ENCODE measurements at regions not wholly inside any gene's neighbourhood (a gene's known extent, or its start where the extent isn't known, plus 50 kb on each side); places are given as distances from the start of the nearest gene placed in this dataset.
"Not testable (repeated sequence)": the region's sequence is repeated elsewhere in the genome, so short reads cannot be mapped to it uniquely, and the experiment has no call there.

DNA sequence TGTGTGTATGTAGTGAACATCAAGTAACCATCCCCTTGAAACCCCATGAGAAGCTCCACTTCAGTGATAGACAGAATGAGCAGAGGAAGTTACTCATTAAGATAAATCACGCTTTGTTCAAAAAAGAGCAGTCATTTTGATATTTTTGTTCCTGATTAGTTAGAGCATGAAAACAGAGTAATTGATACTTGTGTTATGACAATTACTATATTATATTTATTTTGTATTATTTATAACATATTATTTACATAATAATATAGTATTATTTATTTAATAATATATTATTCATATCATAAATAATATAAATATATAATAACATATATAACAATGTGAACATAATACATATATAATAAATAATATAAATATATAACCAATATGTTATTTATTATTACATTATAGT, 580.9 kb downstream of the SOX5 start:
- no peak for DNase-seq (ENCODE audit: low spot score)

DNA sequence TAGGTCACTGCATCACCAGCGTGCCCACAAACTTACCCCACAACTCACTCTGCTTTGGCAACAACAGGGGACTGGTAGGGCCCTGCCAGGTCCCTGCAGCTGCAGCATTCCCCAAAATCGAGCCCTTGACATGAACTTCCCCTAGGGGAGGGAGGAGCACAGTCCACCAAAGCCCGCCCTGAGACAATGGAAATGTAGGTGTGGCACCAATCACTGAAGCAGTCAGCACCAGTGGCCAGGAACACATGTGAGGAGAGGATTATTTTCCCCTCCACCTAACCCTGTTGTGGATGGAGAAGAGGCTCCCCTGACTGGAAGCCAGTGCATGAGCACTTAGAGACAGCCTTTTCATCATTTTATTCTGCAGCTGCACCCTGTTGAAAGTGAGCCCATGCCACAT, 573.8 kb downstream of the SOX5 start:
- no peak for DNase-seq (ENCODE audit: low spot score)

DNA sequence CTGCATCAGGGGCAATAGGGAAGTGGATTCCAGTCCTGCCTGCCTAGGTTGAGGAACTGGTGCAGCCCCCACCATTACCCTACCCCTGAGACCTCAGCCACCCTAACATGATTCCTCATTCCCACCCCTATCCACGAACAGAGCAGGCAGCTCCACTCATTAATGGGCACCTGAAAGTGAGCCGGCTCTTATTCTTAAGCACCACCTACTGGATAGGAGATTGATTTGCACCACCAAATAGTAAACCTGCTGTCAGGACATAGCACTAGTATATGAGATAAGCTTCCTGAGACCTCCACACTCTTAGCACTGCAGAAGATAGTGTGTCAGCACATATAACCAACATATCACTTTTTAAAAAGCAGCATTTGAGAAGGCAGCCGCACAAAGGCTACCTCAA, 573.2 kb downstream of the SOX5 start:
- no peak for DNase-seq (ENCODE audit: low spot score)

DNA sequence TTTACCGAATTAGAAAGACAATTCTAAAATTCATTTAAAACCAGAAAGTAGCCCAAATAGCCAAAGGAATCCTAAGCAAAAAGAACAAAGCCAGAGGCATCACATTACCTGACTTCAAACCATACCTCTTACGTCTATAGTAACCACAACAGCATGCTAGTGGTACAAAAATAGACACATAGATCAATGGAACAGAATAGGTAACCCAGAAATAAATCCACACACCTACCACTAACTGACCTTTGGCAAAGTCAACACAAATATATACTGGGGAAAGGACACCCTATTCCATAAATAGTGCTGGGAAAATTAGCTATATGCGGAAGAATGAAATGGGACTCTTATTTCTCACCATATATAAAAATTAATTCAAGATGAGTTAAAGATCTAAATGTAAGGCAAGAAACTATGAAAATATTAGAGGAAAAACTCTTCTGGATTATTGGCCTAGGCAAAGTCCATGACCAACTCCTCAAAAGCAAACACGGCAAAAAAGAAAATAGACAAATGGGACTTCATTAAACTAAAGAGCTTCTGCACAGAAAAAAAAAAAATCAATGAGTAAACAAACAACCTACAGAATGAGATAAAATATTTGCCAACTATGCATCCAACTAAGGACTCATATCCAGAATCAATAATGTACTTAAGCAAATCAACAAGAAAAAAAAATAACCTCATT, 568.9 kb downstream of the SOX5 start:
- DNase-seq (ENCODE audit: low spot score) = no peak

DNA sequence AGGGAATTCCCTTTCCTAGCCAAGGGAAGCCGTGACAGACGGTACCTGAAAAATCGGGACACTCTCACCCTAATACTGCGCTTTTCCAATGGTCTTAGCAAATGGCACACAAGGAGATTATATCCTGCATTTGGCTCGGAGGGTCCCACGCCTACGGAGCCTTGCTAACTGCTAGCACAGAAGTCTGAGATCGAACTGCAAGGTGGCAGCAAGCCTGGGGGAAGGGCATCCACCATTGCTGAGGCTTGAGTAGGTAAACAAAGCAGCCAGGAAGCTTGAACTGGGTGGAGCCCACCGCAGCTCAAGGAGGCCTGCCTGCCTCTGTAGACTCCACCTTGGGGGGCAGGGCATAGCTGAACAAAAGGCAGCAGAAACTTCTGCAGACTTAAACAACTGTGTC, 560.6 kb downstream of the SOX5 start:
- DNase-seq (ENCODE audit: low spot score) = not testable (repeated sequence)

DNA sequence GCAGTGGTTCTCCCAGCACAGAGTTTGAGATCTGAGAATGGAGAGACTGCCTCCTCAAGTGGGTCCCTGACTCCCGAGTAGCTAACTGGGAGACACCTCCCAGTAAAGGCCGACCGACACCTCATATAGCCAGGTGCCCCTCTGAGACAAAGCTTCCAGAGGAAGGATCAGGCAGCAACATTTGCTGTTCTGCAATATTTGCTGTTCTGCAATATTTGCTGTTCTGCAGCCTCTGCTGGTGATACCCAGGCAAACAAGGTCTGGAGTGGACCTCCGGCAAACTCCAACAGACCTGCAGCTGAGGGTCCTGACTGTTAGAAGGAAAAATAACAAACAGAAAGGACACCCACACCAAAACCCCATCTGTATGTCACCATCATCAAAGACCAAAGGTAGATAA, 560.2 kb downstream of the SOX5 start:
- DNase-seq (ENCODE audit: low spot score) = not testable (repeated sequence)

DNA sequence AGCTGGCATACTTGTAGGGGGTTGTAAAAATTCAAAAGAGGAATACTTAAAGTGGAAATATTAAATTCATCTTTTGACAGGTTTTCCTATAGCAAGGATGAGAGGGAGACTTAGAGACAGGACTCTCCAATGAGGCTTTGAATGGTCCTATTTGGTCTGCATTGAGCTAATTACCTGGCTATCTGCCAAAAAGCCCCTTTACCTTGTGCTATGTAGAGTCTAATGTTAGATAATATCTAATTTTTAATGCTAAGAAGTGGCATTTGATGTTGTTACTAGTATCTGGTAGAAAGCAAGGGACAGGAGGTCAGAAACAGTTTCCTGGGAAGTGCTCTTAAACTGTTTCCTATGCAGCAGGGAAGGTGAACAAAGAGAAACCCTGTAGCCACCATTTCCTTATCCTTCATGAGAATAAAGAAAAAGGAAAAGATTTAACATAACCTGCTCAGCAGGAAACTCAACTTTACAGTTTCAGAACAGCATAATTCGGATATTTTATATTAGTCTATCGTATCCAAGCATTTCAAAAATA, 550.0 kb downstream of the SOX5 start:
- DNase-seq (ENCODE audit: low spot score) = no peak

DNA sequence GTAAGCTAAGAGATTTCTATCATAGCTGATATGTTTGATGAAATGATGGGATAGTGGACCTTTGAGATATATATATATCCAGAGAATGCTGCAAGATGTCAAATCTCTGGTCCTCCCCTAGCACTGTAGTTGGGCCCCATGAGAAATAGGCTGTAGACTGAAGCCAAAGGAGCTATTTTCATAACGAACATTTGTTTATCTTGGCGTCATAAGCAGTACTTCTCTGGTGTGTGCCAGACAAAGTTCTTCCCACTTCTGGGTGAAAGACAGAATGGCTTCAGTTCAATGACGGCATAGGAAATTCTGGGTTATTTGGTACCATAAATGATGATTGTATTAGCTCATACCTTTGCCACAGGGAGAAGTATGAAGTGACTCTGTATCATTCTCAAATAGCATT, 534.3 kb downstream of the SOX5 start:
- no peak for DNase-seq (ENCODE audit: low spot score)

DNA sequence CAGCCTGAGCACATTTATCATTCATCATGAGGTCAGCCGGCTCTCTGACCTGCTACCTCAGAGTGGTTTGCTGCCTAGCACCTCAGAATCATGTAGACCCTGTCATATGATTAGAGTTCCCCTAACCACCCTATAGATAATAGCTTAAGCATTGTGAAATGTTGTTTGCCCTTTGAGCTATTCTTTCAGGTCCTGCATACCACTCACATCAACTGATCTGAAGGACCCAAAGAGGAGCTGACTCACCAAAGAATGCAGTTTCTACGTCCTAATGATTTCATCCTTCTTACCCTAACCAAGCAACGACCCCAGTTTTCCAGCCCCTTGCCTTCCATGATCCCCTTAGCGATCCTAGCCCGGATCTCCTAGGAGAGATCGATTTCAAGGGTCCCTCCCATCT, 527.9 kb downstream of the SOX5 start:
- DNase-seq (ENCODE audit: low spot score) = no peak

DNA sequence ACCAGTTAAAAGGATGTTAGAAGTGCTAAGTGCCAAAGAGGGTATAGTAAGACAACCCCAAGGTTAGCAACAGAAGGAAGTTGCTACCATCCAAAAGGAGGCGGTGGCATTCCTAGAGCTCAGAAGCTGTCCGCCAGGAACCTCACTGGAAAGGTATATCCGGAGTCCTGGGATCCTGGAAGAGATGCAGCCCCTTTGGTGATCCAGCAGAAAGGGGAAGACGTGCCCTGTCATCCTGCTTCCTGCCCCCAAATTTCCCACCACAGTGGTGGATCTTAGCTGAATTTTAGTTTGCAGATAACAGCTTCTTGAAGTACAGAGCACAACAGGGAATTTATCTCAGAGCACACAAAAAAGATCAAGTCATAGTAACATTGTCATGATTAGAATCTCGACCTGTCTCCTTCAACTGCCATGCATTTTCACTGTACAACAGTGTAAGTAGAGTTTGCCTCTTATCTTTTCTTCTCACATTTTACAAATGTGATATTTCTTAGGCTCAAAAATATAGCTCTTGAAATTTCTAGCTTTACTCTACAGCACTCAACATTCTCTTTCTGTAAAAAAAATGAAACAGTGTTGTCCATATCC, 526.3 kb downstream of the SOX5 start:
- no peak for DNase-seq (ENCODE audit: low spot score)

DNA sequence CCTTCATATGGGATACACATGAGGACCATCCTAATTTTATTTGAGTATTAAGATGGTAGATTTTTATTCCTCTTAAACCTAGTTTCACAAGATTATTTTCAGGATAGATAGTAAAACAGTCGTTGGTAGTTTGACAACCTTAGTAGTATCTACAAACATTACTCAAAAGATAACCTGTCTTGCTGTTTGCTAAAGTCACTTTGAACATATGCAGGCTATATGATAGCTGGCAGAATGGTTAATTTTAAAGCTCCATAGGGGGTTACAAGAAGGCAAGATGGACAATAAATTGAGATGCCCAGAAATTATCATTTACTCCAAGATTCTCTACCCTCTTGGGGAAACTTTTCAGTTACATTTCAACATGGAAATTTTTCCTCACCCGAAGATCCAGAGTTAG, 525.7 kb downstream of the SOX5 start:
- no peak for DNase-seq (ENCODE audit: low spot score)

DNA sequence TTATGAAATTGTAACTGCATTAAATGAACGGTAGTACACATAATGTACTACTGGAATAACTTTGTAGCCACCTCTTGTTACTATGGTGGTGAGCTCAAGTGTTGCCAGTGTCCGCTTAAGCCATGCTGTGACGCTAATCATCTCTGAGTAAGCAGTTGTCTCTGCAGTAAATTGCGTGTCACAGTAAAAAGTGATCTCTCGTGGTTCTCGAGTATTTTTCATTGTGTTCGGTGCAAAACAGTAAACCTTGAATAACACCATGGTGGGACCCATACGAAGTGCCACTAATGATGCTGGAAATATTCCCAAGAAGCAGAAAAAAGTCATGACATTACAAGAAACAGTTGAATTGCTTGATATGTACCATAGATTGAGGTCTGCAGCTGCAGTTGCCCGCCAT, 524.8 kb downstream of the SOX5 start:
- DNase-seq (ENCODE audit: low spot score) = no peak

DNA sequence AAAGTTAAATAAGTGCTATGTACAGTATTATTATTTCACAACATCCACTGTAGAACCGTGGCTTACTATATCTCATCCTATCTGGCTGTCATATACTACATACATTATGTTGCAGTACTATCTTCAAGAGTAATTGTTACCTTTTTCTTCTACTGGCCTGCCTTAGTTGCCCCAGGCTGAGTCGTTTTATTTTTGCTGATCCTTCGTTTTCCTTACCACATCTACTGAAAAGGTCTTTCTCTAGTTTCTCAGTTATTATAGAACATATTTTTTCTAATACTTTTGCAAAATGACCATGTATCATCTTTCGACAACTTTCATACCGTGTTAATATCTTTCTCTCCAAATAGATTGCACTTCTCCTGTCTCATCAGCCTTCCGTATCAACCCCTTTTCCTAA, 523.1 kb downstream of the SOX5 start:
- DNase-seq (ENCODE audit: low spot score) = no peak

DNA sequence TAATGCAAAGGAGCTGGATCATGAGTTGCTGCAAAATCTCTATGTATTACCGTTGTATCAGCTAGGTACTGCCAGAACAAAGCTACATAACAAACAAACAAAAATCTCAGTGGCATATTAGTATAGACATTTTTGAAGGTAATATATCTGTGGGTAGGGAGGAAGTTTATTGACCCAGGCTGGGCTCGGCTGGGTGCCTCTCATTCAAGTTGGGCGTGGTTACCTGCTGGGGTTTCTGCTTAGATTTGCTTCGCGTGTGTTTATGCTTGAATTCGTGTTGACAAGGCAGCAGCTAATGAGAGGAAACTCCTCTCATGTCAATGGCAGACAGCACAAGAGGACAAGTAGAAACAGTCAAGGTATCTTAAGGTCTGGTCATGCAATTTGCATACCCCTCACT, 520.7 kb downstream of the SOX5 start:
- no peak for DNase-seq (ENCODE audit: low spot score)

DNA sequence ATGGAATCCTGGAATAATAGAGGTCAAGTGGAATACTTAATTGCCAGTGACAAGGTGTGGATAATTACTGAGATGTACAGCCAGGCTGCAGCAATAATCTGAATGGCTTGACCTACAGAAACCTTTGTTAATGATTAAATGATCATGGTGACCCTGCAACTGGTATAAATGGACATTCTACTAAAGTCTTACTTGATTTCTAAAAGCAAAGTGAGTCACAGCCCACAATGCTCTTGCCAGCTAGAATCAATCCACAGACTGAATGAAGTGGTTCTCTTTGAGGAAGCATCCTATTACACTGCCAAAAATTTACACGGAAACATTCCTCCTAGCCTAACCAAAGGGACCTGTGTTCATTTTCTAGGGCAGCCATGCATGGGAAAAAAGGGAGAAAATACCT, 518.5 kb downstream of the SOX5 start:
- DNase-seq (ENCODE audit: low spot score) = no peak

DNA sequence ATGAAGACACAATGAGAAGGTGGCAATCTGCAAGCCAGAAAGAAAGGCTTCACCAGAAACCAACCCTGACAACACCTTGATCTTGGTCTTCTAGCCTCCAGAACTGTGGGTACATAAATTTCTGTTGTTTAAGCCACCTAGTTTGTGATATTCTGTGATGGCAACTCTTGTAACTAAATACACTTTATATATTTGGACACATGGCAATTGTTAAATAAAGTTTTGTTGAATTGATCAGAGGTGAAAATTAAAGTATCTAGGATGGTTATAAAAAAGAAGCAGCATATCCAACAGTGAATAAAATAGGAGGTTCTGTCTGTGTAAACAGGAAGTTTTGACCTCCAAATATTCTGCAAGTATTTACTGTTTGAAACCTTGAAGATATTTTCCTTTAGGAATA, 516.3 kb downstream of the SOX5 start:
- DNase-seq (ENCODE audit: low spot score) = no peak

DNA sequence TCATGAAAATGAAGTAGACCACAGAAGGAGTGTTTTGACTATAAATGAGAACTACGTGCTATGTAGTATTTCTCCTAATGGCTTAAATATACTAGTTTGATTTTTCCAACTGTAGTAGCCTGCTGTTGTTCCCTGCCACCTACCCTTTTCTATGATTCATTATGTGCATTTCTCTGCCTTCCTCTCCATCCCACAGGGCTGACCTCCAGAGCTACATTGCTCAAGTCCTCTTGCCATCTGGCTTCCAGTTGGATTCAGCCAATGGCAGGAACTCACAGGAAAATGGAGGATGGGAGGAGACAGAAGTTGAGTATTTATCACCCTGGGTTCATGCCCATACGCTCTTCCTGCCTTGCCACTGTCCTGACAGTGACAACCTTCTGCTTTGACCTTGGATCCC, 515.3 kb downstream of the SOX5 start:
- no peak for DNase-seq (ENCODE audit: low spot score)

DNA sequence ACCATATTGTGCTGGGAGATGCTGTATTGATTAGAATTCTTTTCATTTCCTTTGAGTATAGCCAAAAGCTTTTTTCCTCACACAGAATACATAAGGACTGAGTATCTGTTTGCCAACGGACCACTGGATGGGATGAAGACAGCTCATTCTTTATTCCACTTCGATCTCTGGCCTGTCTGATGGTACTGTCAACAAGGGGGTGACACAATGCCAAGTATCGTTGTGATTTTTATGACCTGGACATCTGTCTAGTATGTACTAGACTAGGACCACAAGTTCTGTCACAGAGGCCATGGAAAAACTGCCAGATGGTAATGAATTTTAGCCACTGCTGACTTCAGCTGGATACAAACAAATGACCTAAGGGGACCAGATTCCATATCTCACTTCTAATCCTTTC, 502.7 kb downstream of the SOX5 start:
- DNase-seq (ENCODE audit: low spot score) = no peak

DNA sequence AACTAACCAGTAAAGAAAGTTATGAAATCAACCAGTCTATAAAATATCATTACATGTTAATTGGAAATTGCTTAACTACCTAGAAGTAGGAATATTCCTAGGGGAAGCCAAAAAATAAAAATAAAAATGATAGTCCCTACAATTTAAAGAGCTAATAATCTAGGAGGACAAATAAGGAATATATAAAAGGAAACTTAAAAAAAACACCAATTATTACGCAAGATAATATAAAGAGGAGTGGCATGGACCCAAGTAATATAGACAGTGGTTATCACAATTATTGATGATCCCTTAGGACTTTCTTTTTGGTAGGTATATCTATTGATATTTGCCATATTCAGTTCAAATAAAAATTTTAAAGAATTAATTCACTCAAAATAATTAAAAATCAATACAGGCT, 498.7 kb downstream of the SOX5 start:
- DNase-seq (ENCODE audit: low spot score) = no peak

DNA sequence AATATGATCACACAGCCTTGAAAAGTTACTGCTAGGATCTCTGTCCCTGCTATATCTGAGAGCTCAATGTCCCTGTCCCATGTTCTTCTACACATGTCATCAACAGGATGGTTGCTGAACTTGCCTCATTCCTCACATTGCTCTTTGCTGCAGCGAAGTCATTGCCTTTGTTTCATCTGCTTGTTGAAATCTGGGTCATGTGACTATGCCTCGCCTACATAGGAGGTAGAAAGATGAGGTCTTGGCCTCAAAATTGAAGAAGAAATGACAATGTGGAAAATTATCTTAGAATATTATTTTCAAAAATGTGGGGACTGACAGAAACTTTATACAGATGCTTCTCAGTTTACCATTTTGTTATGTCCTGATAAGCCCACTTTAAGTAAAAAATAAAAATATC, 494.2 kb downstream of the SOX5 start:
- DNase-seq (ENCODE audit: low spot score) = no peak

DNA sequence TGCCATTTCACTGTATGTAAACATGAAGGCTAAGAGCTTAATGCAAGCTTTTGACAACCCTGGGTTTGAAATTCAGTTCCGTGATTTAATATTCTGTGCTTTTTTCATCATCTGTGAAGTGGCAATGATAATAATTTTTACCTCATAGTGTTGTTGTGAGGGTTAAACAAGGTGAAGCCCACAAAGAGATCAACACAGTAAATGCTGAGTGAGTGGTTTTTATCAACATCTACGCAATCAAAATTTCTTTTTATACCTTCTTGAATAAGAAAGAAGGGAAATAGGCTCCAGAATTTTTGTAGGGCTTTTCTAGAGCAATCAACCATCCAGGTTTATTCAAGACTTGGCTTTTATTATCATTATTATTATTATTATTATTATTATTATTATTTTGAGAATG, 490.8 kb downstream of the SOX5 start:
- no peak for DNase-seq (ENCODE audit: low spot score)

DNA sequence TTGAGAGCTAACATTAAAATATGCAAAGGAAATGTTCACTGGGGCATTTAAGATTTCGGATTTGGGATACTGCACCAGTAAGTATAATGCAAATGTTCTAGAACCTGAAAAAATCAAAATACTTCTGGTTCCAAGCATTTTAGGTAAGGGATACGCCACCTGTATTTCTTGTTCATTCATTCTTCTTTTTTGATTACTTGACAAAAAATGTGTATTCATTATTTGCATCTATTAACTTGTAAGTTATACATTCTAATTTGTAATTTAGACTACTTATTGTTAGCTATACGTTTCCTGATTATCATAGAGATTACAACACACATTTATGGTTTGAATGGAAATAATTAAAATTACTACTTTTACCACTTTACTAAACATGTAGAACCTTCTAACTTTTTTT, 486.9 kb downstream of the SOX5 start:
- no peak for DNase-seq (ENCODE audit: low spot score)

DNA sequence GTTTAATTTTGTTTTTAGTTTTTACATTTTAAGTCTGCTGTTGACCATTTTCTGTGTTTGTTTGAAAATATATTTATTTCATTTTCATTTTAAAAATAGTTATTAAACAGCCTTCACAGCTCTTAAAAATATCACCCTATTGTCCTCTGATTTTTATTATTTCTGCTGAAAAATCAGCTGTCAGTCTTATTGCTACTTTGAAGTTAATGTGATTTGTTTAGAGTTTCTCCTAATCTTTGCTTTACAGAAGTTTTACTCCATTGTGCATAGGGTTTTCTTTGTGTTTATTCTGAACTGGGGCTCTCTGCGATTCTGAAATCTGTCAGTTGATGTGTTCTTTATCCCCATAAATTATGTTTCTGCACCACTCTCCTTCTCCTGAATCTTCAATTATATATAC, 486.3 kb downstream of the SOX5 start:
- DNase-seq (ENCODE audit: low spot score) = no peak

DNA sequence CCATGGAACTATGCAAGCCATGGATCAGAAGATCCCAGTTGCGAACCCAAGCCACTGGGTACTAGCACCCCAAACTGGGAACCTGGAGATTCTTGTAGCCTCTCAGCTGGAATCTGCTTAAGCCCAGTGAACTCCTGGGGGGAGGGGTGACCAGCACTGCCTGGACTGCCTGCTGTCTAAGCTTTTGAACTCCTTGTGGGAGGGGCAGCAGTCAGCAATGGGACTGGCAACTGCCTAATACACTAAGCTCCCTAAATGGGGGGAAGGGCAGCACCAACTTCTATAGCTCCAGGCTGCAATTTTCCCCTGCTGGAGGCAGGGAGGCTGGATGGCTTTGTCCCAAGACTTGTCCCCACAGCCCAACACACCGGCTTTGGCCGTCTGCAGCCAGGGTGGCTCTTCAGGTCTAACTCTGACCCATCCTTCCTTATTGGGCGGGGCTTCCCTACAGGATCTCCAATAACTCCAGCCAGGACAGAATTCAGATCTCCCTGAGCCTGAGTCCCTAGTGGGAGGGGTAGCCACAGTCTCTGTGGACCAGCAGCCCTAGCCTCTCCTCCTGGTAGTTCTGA, 485.1 kb downstream of the SOX5 start:
- no peak for DNase-seq (ENCODE audit: low spot score)
